ENCODE measurements at regions not wholly inside any gene's neighbourhood (a gene's known extent, or its start where the extent isn't known, plus 50 kb on each side); places are given as distances from the start of the nearest gene placed in this dataset.

GRCh38 chr13:91024157-91024792 lies 323.2 kb upstream of the MIR17HG start:
- no peak for ATAC-seq (ENCODE audit: low read depth)
- Histone ChIP-seq H3K9me3 (ENCODE audit: control insufficient read depth, insufficient read depth, low read length) (no peaks in the 10 kb centered on the region), H4K8ac (ENCODE audit: low read depth in 2 of 2, low read length in 2 of 2) (no peak overlapping the region), H3K14ac (replicated peaks; ENCODE audit: low read depth, low read length) (no peak overlapping the region), H3K23ac (ENCODE audit: low read depth, low read length) (no peak overlapping the region), H2BK5ac (ENCODE audit: low read depth, low read length, poor library complexity, severe bottlenecking) (no peak overlapping the region), H2BK120ac (ENCODE audit: low read depth, low read length) (no peak overlapping the region), H4K91ac (ENCODE audit: insufficient read depth, low read depth, low read length) (no peak overlapping the region), H4K20me1 (ENCODE audit: insufficient read depth, low read length) (no peaks in the 10 kb centered on the region), H3K4me1 (ENCODE audit: control insufficient read depth, insufficient read depth, low read length) (no peaks in the 10 kb centered on the region), H3K18ac (ENCODE audit: low read depth, low read length) (no peak overlapping the region), H3K27ac (ENCODE audit: insufficient read depth, low read length) (no peak overlapping the region), H2BK20ac (ENCODE audit: low read depth, low read length) (no peak overlapping the region), H2AK5ac (ENCODE audit: low read depth, low read length) (no peak overlapping the region), H3K4me3 (ENCODE audit: insufficient read depth, low read depth, low read length) (no peak overlapping the region), H3K4me2 (ENCODE audit: low read depth, low read length) (no peak overlapping the region), H3K9ac (ENCODE audit: low read depth, low read length) (no peak overlapping the region), H2BK15ac (ENCODE audit: low read depth, low read length) (no peak overlapping the region), H4K5ac (ENCODE audit: low read depth, low read length) (no peak overlapping the region), H2AK9ac (replicated peaks; ENCODE audit: low read depth, low read length, poor library complexity) (no peak overlapping the region), H3K79me1 (ENCODE audit: low read depth in 1 of 2, low read length in 2 of 2) (no peaks in the 10 kb centered on the region), H2AFZ (replicated peaks; ENCODE audit: low read length, poor library complexity) (no peak overlapping the region), H3K27me3 (ENCODE audit: control insufficient read depth, insufficient read depth, low read length) (no peaks in the 10 kb centered on the region), H3K9me1 (ENCODE audit: insufficient read depth, low read length) (no peaks in the 10 kb centered on the region), H3K36me3 (ENCODE audit: control insufficient read depth, insufficient read depth, low read length) (no peaks in the 10 kb centered on the region), H3K4ac (ENCODE audit: low read depth, low read length) (no peak overlapping the region), H3K56ac (ENCODE audit: extremely low read depth, insufficient read depth, low read length) (no peak overlapping the region)
- no peak for DNase-seq
- TF ChIP-seq ELK1 (IDR thresholded peaks at IDR 0.05; ENCODE audit: borderline replicate concordance, low read depth, low read length) (no peak), CEBPB (IDR thresholded peaks at IDR 0.05; ENCODE audit: low read depth, low read length) (no peak), NFE2L2 (IDR thresholded peaks at IDR 0.05; ENCODE audit: low read depth, low read length) (no peak), FOS (IDR thresholded peaks at IDR 0.05; ENCODE audit: low read depth, low read length) (no peak), MAZ (IDR thresholded peaks at IDR 0.05; ENCODE audit: borderline replicate concordance, low read depth, low read length) (no peak), RCOR1 (IDR thresholded peaks at IDR 0.05; ENCODE audit: insufficient replicate concordance, low read length) (no peak), BHLHE40 (IDR thresholded peaks at IDR 0.05; ENCODE audit: low read depth, low read length) (no peak), CHD1 (IDR thresholded peaks at IDR 0.05; ENCODE audit: low read depth, low read length) (no peak), MAFK (IDR thresholded peaks at IDR 0.05; ENCODE audit: low read depth, low read length) (no peak), POLR2A (IDR thresholded peaks at IDR 0.05; ENCODE audit: low read depth, low read length) (no peak), MXI1 (IDR thresholded peaks at IDR 0.05; ENCODE audit: borderline replicate concordance, low read depth, low read length) (no peak)
- TF ChIP-seq, protein P1, sequence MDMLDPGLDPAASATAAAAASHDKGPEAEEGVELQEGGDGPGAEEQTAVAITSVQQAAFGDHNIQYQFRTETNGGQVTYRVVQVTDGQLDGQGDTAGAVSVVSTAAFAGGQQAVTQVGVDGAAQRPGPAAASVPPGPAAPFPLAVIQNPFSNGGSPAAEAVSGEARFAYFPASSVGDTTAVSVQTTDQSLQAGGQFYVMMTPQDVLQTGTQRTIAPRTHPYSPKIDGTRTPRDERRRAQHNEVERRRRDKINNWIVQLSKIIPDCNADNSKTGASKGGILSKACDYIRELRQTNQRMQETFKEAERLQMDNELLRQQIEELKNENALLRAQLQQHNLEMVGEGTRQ (IDR thresholded peaks at IDR 0.05; ENCODE audit: low read depth, low read length), result no peak
- dilution Hi-C loops (cut with HindIII; ENCODE audit: low sequenced_read_pairs, unreplicated experiment), result no loop called here
- intact Hi-C loops (cut with micrococcal nuclease), result no loop called here
- no TSS peak for BruUV-seq (replicated peaks)
- in situ Hi-C loops (cut with MboI; ENCODE audit: low sequenced_read_pairs), result no loop called here
- ChIA-PET POLR2A (ENCODE audit: unreplicated experiment) (no interaction called here), CTCF (no interaction called here)
- no CpG with 5 or more reads among the region's 3 CpGs for WGBS, 2 experiments (ENCODE audit: extremely low coverage in 2 of 2, insufficient read length in 1 of 2)

All from IMR-90 (cell line).